Urothelium cell line (cell line): ENCODE measurements at regions not wholly inside any gene's neighbourhood (a gene's known extent, or its start where the extent isn't known, plus 50 kb on each side); places are given as distances from the start of the nearest gene placed in this dataset.

ENCODE experiments used
- DNase-seq: peaks from one replicate; pipeline ENCODE4 v3.0.0; 2011; ENCODE audit warnings: low spot score, mixed read lengths
- FAIRE-seq: peaks from 2 replicates; lab custom pipeline; 2011; peaks lifted over from hg19 to GRCh38; lab: Jason Lieb, UNC

DNA sequence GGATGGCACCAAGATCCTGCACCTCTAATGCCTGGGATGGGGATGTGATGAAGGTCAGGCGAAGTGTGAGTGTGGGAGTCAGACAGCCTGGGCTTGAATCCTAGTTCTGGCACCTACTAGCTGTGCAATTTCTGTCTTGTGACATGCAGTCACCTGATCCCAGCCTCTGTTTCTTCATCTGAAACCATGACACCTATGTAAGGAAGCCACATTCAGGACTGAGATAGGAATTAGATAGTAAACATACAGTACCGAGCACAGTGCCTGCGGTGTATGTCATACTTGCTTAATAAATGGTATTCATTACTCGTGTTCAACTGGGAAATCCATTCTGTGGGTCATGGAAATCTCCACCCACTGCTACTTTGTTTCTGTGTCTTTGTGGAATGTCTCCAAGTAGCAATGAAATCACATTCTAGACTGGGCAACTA, 140.6 kb upstream of the STC2 start:
- FAIRE-seq (no peak), DNase-seq (no peak)

DNA sequence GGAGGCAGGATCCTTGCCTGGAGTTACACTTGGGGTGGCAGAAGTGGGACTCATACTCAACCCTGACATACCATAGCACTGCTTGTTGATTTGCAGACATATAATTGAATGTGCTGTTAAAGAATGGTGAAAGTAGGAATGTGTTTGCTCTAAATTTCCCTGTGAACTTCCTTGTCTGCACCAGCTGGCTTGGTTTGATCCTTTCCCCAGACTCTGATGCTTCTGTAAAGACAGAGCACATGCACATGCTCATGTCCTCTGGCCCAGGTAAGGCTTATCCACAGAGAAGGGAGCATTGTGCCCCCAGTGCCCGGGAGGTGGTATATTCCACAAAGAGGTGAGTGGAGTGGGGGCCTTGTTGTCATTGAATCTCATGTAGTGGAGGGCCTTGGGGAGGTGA, 138.0 kb upstream of the STC2 start:
- FAIRE-seq (no peak), DNase-seq (no peak)

DNA sequence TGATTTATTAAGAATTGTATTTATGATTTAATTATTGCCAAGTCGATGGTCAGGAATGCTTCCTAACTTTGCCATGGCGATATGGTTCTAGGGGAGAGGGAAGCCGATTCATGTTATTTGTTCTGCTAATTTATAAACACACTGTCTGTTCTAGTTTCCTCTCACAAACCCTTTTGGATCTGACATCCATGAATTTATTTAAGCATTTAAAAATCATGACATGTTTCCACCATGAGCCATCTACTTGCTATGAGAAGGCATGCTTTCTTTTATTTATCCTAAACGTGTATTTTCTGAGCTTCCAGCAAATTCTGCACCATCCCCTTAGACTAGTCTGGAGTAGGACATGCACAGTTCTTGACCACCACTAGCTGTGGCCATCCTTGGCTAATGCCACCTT, 136.6 kb upstream of the STC2 start:
- DNase-seq (no peak), FAIRE-seq (no peak)

DNA sequence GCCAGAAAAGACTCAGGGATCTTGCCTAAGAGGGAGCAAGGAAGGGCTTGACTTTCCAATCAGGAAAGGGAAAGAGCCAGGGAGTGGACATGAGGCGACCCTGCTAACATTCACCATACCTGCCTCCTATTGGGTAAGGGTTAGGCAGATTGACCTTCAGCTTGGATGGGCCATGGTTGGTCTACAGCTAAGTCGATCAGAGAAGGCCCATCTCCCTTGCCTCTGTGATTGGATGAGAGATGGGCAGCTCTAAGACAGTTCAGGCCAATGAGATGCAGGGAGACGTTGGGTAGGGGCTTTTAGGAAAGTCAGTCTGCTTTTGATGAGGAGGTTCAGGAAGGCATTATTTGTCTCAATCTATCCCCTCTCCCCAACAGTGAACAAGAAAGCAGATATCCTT, 135.0 kb upstream of the STC2 start:
- no peak for DNase-seq
- FAIRE-seq, result no peak

DNA sequence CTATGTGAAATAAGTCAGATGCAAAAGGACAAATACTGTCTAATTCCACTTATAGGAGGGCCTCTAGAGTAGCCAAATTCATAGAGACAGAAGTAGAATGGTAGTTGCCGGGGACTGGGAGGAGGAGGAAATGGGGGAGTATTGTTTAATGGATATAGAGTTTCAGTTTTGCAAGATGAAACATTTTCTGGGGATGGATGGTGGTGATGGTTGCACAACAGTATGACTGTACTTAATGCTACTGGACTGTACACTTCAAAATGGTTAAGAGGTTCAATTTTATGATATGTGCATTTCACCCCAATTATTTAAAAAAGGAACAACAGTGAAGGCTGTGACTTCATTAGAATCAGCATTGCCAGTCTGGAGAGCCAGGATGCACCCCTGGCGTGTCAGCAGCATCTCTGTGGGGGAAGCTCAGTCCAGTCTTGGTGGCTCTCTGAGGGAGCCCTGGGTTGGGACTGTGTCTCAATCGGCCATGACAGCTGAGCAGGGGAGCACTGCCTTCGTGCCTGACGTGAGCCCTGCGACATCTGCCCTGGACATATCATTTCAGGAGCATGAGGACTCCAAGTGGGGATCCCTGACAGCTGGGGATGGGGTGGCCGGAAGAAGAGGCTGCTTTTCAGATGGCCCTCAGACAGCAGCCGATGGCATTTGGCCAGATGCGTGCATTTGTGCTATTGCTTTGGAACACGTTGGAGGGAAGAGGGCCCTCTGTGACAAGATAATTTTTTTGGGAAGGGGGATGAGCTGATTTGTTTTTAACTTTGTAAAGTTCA, 130.8 kb upstream of the STC2 start:
- DNase-seq (no peak), FAIRE-seq (no peak)

DNA sequence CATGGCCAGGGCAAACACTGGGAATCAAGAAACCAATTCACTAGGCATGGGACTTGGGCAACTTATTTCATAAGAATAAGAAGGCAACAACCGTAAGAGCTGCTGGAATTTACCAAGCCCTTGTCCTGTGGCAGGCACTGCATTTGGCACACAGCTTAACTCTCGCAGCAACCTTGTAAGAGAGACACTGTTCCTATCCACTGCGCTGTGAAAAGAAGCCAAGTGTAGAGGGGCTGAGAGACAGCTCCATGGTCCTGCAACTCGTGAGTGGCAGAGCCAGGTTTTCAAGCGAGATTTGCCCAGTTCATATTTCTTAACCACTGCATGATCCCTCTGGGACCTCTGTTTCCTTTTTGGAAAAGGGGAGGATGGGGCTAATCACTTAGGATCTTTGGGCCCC, 129.3 kb upstream of the STC2 start:
- no peak for FAIRE-seq
- no peak for DNase-seq

DNA sequence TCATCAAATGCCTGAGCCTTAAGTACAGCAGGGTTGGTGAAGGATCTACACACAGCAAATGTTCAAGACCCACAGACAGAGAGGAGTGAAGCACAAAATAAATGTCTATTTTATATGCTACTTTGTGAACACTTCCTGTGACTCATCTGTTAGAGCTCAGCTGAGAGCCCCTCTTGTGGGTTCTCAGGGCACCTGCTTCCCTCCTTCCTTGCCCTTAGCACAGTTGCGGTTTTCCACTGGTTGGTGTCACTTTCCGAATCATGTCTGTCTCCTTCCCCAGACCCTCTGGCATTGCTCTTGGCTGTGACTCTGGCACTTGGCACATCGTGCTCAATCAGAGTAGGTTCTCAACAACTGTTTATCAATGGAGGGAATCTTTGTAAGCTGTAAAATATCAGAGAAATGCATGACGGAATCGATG, 128.5 kb upstream of the STC2 start:
- FAIRE-seq, result no peak
- DNase-seq, result peak; percentile 79

DNA sequence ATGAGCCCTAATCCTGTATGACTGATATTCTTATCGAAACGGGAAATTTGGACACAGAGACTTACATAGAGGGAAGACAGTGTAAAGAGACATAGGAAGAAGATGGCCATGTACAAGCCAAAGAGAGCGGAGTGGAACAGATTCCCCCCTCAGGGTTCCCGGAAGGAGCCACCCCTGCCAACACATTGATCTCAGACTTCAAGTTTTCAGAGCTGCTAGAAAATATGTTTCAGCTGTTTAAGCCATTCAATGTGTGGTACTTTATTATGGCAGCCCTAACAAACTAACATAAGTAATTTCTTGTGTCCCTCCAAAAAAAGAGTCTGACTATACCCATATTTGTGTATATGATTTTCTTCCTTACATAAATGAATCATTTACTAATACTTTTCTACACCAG, 128.0 kb upstream of the STC2 start:
- DNase-seq, result no peak
- no peak for FAIRE-seq

DNA sequence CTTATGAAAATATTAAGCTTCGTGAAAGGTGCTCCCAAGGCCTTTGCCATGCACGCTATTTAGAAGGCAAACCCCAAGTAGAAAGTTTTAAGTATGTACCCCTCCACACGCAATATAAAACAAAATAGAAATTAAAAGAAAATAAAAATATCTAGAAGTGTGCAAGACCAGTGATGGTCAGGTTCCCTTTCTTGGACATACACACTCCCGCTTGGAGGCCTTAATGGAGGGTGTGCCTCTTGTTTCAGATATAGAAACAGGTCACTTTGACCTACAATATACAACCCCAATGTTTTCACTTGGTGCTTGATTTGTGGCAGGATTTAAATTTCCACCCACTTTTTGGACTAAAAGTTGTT, 127.4 kb upstream of the STC2 start:
- FAIRE-seq (no peak), DNase-seq (no peak)

DNA sequence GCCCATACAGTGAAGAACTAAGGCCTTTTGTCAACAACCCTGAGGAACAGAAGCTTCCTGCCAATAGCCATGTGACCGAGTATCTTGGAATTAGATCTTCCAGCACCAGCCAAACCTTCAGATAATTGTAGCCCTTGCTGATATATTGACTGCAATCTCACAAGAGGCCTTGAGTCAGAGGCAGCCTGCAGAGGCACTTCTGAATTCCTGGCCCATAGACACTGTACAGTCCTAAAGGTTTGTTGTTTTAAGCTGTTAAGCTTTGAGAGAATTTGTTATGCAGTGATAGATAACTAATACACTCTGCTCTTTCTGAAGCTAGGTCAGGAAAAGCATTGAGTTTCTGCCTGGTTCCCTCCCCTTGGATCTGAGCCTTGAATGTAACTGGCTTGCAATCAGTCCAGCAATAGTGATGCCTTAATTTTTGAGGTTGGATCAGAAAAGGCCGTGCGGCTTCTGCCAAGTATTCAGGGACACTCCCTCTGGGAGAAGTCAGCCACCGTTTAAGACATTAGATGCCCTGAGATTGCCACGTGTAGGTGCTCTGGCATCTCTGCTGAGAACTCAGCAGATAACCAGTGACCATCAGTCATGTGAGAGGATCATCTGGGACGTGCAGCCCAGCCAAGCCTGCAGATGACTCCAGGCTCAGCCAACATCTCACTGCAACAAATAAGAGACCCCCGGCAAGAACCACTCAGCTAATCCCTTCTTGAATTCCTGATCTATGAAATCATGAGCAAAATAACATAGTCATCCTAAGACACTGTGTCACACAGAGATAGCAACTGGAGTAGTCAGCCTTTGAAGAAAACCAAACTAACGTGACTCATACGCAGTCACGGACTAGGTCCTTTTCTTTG, 126.8 kb upstream of the STC2 start:
- FAIRE-seq (no peak), DNase-seq (peak; percentile 85)

DNA sequence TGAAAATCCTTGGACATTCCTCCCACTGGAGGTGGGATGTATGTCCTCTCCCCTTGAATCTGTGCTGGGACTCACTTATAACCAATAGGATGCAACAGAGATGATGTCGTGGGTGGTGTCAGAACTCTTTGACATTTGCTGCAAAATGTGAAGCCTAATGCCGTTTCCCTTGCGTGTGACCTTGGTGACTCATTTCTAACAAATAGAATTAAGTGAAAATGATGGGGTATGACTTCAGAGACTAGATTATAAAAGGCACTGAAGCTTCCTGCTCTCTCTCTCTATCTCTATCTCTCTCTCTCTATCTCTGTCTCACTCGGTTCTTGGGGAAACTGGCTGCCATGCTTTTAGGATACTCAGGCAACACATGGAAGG, 126.1 kb upstream of the STC2 start:
- no peak for DNase-seq
- FAIRE-seq, result no peak

DNA sequence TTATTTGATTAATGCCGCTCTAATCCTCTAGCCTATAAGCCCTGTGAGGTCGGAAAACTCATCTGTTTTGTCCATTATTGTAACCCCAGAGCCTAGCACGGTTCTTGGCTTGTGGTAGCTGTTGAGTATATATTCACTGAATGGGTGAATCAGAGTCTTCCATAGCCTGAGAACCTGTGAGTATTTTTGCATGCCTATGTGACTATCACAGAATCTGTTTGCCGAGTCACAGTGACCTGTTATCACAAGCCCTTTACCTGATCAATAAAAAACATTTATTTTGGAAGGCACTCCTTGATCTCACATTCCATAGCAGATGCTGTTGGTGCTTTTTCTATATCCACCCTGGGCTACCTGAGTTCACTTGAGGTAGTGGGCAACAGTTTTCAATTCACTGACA, 125.0 kb upstream of the STC2 start:
- FAIRE-seq (no peak), DNase-seq (no peak)

DNA sequence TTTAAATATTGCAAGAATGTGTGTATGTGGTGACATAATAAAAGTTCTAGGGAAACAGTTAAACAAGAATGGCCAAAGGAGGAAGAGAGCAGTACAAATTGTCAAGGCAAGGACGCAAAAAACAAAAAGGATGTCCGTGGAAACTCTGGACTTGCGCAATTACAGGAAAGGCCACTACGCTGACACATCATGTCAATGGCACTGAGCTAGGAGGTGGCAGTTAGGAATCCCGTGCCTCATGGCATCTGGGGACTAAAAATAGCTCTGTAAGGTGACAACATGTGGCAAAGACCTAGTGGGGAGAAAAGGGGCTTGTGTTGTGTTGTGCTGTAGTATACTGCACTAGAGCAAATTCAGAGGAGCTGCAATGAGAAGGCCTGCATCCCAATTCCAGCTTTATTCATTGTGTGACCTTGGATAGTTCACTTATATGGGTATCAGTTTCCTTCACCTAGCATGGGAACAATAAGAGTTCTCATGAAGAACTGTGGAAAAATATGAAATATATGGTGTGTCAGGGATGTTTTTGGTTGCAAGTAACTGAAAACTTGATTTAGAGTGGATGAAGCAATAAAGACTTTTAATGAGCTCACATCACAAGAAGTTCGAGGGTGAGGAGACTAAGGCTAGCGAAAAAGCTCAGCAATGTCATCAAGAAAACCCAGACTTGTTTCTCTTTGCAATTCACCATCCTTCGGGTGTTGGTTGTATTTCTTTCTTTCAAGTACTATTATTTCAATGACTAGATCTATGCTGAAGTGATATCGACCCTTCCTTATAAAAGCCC, 124.1 kb upstream of the STC2 start:
- DNase-seq (no peak), FAIRE-seq (no peak)

DNA sequence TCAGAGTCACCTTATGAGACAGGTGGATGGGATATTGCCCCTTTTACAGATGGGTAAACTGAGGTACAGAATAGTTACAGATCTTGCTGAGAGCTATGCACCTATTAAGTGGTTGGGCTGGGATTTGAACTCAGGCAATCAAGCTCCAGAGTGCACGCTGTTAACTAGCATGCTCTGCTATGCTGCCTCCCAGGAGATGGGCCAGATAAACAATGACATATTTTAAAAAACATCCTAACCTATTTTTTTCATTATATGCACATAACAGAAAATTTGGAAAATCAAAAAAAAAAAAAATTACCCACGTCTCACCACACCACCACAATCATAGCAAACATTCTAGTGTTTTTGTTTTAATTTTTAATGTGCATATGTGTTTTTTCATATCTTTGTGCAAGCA, 123.4 kb upstream of the STC2 start:
- FAIRE-seq (no peak), DNase-seq (no peak)

DNA sequence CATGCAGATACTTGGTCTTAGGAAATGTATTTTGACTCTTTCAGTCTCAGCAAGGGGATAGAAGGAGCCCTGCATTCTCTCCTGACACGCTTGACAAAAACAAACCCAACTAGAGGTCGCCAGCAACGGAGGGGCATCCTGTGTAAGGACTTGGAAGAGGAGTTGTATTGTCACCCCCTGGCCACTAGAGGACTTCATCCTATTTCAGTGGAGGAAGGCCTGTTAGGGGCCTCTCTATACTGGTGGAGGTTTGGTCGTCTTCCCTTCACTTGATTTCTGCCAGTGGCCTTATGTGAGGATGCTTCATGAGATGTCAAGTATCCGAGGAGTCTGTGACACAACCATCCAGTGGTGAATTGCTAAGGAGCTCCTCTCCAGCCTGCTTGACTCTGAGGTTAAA, 122.8 kb upstream of the STC2 start:
- DNase-seq (peak; percentile 30), FAIRE-seq (no peak)

DNA sequence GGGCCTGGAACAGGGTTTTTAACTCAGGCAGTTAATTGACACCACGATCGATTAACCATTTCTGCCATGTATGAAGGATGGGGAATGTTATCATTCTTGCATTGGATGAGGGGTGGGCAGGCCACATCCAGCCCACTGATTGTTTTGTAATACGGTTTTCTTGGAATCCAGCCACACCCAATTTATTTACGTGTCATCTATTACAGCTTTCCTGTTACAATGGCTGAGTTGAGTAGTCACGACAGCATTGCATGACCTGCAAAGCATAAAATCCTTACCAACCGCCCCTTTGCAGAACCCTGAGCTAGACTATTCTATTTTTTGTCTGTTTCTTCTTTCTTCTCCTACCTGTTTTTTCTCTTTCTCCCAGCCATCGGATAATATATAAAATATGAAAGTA, 122.0 kb upstream of the STC2 start:
- DNase-seq (no peak), FAIRE-seq (no peak)

DNA sequence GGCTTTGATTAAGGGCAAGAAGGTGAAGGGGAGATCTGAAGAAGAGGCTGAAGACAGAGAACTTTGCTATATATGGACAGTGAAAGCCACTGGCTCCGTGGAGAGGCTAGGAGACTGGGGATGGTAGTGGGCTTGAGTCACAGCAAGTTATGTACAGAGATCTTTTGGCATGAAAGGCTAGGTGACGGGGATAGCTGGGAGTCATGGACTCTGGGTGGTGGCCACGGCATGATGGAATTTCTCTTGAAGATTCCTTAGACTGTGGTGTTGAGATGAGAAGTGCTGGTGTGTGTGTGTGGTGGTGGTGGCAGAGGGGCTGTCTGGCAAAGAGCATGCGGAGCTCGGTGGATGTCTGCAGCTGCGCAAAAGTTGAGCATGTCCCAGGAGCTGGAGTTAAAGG, 120.6 kb upstream of the STC2 start:
- FAIRE-seq (no peak), DNase-seq (no peak)

DNA sequence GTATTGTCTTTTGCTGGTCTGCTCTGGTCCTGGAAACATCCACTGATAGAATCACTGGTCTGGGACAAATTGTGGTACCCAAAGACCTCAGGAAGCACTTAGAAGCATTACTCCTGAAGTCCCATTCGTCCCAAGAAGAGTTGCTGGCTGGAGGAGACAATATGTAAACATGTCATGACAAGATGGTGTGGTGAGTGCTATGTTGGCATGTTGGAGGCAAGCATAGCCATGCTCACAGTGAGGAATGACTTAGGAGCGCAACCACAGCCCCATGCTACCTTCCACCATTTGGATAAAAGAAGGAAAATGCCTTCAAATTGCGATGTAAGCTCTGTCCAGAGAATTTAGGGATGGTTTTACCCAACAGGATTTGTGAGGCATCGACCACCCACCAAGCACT, 115.8 kb upstream of the STC2 start:
- FAIRE-seq (no peak), DNase-seq (no peak)

DNA sequence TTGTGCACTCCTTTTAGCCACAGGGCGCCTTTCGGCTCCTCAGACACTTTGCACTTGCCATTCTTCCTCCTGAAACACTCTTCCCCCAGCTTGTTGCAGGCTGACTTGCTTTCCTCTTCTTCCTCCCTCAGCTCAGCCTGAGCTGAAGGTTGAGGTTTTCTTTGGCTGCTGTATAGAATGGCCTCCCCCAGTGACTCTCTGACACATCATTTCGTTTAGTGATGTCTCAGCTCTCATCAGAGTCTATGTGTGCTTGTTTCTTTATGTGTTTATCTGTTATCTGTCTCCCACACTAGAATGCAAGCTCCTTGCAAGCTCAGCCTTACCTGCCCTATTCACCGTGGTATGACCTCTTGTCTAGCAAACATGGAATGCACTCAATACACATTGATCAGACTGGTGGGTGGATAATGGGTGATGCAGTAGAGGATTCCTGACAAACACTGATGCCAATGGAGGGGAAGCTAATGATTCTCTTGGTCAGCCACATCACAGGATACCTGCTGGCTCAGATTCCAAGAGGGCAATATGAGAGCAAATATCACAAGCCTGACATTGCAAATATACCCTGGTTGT, 112.9 kb upstream of the STC2 start:
- DNase-seq, result no peak
- no peak for FAIRE-seq

DNA sequence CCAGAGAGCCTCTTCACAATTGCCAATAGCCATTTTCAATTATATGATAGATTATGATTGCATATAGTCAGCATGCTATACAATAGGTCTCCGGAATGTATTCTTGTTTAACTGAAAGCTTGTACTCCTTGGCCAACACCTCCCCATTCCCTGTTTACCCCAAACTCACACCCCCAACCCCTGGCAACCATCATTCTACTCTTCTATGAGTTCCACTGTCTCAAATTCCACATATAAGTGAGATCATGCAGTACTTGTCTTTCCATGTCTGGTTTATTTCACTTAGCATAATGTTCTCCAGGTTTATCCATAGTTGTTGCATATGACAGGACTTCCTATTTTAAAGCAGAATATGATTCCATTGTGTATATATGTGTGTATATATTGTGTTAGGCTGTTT, 110.7 kb upstream of the STC2 start:
- FAIRE-seq, result no peak

DNA sequence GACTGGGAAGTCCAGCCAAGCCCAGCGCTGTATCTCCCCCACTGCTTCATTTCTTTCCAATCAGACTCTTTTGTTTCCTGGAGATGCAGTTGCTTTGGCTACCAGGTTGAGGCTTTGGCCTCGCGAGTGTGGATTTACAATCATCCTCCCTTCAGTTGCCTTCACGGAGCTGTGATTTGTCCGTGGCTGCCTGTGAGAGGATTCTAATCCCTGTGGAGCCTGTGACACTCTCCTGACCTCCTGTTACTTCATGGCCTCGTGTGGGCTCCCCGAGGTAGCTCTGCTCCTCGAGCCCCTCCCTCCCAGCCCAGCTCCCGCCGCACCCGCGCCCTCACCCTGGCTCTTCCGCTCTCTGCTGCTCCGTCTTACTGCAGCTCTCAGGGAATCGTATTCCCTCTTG, 107.2 kb upstream of the STC2 start:
- FAIRE-seq (no peak), DNase-seq (no peak)

More for the DNA sequence above, 110.7 kb upstream of the STC2 start:
- no peak for DNase-seq
